H9 (cell line): ENCODE measurements at regions not wholly inside any gene's neighbourhood (a gene's known extent, or its start where the extent isn't known, plus 50 kb on each side); places are given as distances from the start of the nearest gene placed in this dataset.

Experiments used
- DNase-seq: peaks from one replicate; pipeline ENCODE4 v3.0.0-alpha.2; 2017
- H2AFZ ChIP-seq: one replicate; pipeline ENCODE4 v1.6.1; 2013; ENCODE audit warnings: mild to moderate bottlenecking, low read length, control low read depth, moderate library complexity
- H2AK5ac ChIP-seq: 2 replicates; pipeline ENCODE4 v1.6.1; 2013; ENCODE audit warnings: low read length, control low read depth, mixed read lengths; ENCODE audit not compliant: insufficient read length
- H2BK120ac ChIP-seq: one replicate; pipeline ENCODE4 v1.6.1; 2013; ENCODE audit warnings: low read depth, mild to moderate bottlenecking, low read length, control low read depth, inconsistent platforms; ENCODE audit not compliant: poor library complexity, severe bottlenecking
- H2BK12ac ChIP-seq: 2 replicates; pipeline ENCODE4 v1.6.1; 2013; ENCODE audit warnings: low read length, control low read depth, mixed read lengths, low read depth; ENCODE audit not compliant: insufficient read length
- H2BK15ac ChIP-seq: 2 replicates; pipeline ENCODE4 v1.6.1; 2013; ENCODE audit warnings: low read depth, low read length, control low read depth
- H2BK20ac ChIP-seq: one replicate; pipeline ENCODE4 v1.6.1; 2013; ENCODE audit warnings: low read depth, mild to moderate bottlenecking, low read length, control low read depth, inconsistent platforms; ENCODE audit not compliant: poor library complexity, severe bottlenecking
- H2BK5ac ChIP-seq: 2 replicates; pipeline ENCODE4 v1.6.1; 2013; ENCODE audit warnings: low read length, control low read depth, mixed read lengths; ENCODE audit not compliant: insufficient read length
- H3K14ac ChIP-seq: 2 replicates; pipeline ENCODE4 v1.6.1; 2013; ENCODE audit warnings: low read length, control low read depth; ENCODE audit not compliant: insufficient read depth
- H3K18ac ChIP-seq: 2 replicates; pipeline ENCODE4 v1.6.1; 2013; ENCODE audit warnings: low read depth, mild to moderate bottlenecking, mixed read lengths, low read length, control low read depth; ENCODE audit not compliant: insufficient read length
- H3K23ac ChIP-seq: 2 replicates; pipeline ENCODE4 v1.6.1; 2013; ENCODE audit warnings: low read length, control low read depth, mixed read lengths, low read depth; ENCODE audit not compliant: insufficient read length
- H3K23me2 ChIP-seq: 2 replicates; pipeline ENCODE4 v1.6.1; 2013; ENCODE audit warnings: low read depth, mild to moderate bottlenecking, mixed read lengths, low read length, control low read depth; ENCODE audit not compliant: insufficient read length, poor library complexity, severe bottlenecking
- H3K27ac ChIP-seq: 2 replicates; pipeline ENCODE4 v1.5.1; 2013; ENCODE audit warnings: low read length, control low read depth, mixed read lengths, low read depth; ENCODE audit not compliant: insufficient read length
- H3K27me3 ChIP-seq: 2 replicates; pipeline ENCODE4 v1.6.1; 2013; ENCODE audit warnings: low read length, control low read depth, inconsistent platforms; ENCODE audit not compliant: insufficient read depth
- H3K4ac ChIP-seq: 2 replicates; pipeline ENCODE4 v1.6.1; 2013; ENCODE audit warnings: low read depth, mild to moderate bottlenecking, control low read depth, inconsistent platforms, low read length, moderate library complexity
- H3K4me1 ChIP-seq: 2 replicates; pipeline ENCODE4 v1.6.1; 2013; ENCODE audit warnings: low read length, control low read depth, inconsistent platforms; ENCODE audit not compliant: insufficient read depth
- H3K4me2 ChIP-seq: 2 replicates; pipeline ENCODE4 v1.6.1; 2013; ENCODE audit warnings: low read length, control low read depth, mixed read lengths; ENCODE audit not compliant: insufficient read length, insufficient read depth
- H3K56ac ChIP-seq: 2 replicates; pipeline ENCODE4 v1.6.1; 2013; ENCODE audit warnings: low read depth, mild to moderate bottlenecking, mixed read lengths, low read length, control low read depth; ENCODE audit not compliant: insufficient read length
- H3K79me1 ChIP-seq: 2 replicates; pipeline ENCODE4 v1.6.1; 2013; ENCODE audit warnings: low read depth, mild to moderate bottlenecking, moderate library complexity, low read length, control low read depth, inconsistent platforms; ENCODE audit not compliant: insufficient read depth, poor library complexity, severe bottlenecking
- H3K79me2 ChIP-seq: 2 replicates; pipeline ENCODE4 v1.6.1; 2013; ENCODE audit warnings: low read length, control low read depth, inconsistent platforms; ENCODE audit not compliant: insufficient read depth
- H3K9ac ChIP-seq: 2 replicates; pipeline ENCODE4 v1.6.1; 2013; ENCODE audit warnings: low read length, control low read depth, mixed read lengths; ENCODE audit not compliant: insufficient read length; ENCODE audit errors: extremely low read depth
- H3K9me3 ChIP-seq: one replicate; pipeline ENCODE4 v1.6.1; 2013; ENCODE audit warnings: low read depth, low read length, inconsistent platforms; ENCODE audit not compliant: control insufficient read depth
- H3T11ph ChIP-seq: one replicate; pipeline ENCODE4 v1.6.1; 2013; ENCODE audit warnings: mild to moderate bottlenecking, low read length, control low read depth, inconsistent platforms
- H4K20me1 ChIP-seq: one replicate; pipeline ENCODE4 v1.6.1; 2013; ENCODE audit not compliant: control insufficient read depth, insufficient read length, insufficient read depth
- H4K5ac ChIP-seq: 2 replicates; pipeline ENCODE4 v1.6.1; 2013; ENCODE audit warnings: low read depth, mild to moderate bottlenecking, mixed read lengths, low read length, control low read depth; ENCODE audit not compliant: insufficient read length
- H4K8ac ChIP-seq: replicated peaks from 2 replicates; pipeline ENCODE4 v1.6.1; 2013; ENCODE audit warnings: low read length, control low read depth, mixed read lengths, low read depth; ENCODE audit not compliant: insufficient read length
- H4K91ac ChIP-seq: 2 replicates; pipeline ENCODE4 v1.6.1; 2013; ENCODE audit warnings: low read depth, mild to moderate bottlenecking, moderate library complexity, mixed read lengths, low read length, control low read depth; ENCODE audit not compliant: insufficient read length
- H3K27ac Mint-ChIP-seq, 3 experiments: 2 replicates in 2 of 3; 3 replicates in 1 of 3; pipeline ENCODE4 v1.8.0; 2020 to 2021; ENCODE audit warnings: mixed read lengths in 3 of 3, mild to moderate bottlenecking in 1 of 3, moderate library complexity in 1 of 3
- H3K27me3 Mint-ChIP-seq: 2 replicates; pipeline ENCODE4 v1.8.0; 2021; ENCODE audit warnings: low read depth, mild to moderate bottlenecking, moderate library complexity, mixed read lengths
- H3K36me3 Mint-ChIP-seq, 3 experiments: 2 replicates in 2 of 3; 3 replicates in 1 of 3; pipeline ENCODE4 v1.8.0; 2020 to 2021; ENCODE audit warnings: low read depth in 3 of 3, mixed read lengths in 3 of 3; ENCODE audit not compliant: insufficient read depth in 1 of 3
- H3K4me1 Mint-ChIP-seq, 2 experiments: 2 replicates each; pipeline ENCODE4 v1.8.0; 2020; ENCODE audit warnings: mixed read lengths in 2 of 2
- H3K4me3 Mint-ChIP-seq, 2 experiments: 2 replicates in 1 of 2; 3 replicates in 1 of 2; pipeline ENCODE4 v1.8.0; 2020 to 2021; ENCODE audit warnings: mild to moderate bottlenecking in 2 of 2, mixed read lengths in 2 of 2, moderate library complexity in 1 of 2
- H3K9me3 Mint-ChIP-seq, 2 experiments: 2 replicates in 1 of 2; 3 replicates in 1 of 2; pipeline ENCODE4 v1.8.0; 2020; ENCODE audit warnings: mild to moderate bottlenecking in 2 of 2, mixed read lengths in 2 of 2, moderate library complexity in 1 of 2
- WGBS: extraction: QIAGEN DNeasy Blood & Tissue Kit; methylation state at CpG from one replicate; pipeline ENCODE4 v1.1.7; 2013; ENCODE audit warnings: missing lambda C conversion rate, low lambda C conversion rate, mixed read lengths; ENCODE audit not compliant: insufficient read length; ENCODE audit errors: extremely low coverage; 5-methylcytosine and 5-hydroxymethylcytosine counted together
- TF ChIP-seq, protein P1 (sequence below): fragments of 200-600 bp; sonication (generic); conservative IDR thresholded peaks from 3 replicates; pipeline ENCODE4 v1.8.0; 2021; ENCODE audit warnings: antibody characterized with exemption, mild to moderate bottlenecking

DNA sequence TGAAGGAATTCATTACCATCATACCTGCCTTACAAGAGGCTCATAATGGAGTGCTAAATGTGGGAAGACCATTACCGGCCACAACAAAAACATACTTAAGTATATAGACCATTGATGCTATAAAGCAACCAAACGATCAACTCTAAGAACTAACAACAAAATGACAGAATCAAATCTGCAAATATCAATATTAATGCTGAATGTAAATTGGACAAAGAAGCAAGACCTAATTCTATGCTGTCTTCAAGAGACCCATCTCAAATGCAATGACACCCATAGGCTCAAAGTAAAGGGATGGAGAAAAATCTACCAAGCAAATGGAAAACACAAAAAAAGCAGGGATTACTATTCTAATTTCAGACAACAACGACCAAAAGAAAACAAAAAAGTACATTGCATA, 52.3 kb upstream of the GPC6 start:
- Histone ChIP-seq H3T11ph (no peak overlapping the region), H3K79me1 (no peaks in the 10 kb centered on the region), H3K79me2 (no peaks in the 10 kb centered on the region), H2BK20ac (no peak overlapping the region), H4K20me1 (no peaks in the 10 kb centered on the region), H2BK12ac (no peak overlapping the region), H3K9me3 (no peaks in the 10 kb centered on the region), H2BK5ac (no peak overlapping the region), H2BK120ac (no peak overlapping the region), H3K4me2 (no peak overlapping the region), H2AK5ac (no peak overlapping the region), H3K4me1 (no peaks in the 10 kb centered on the region), H4K8ac (no peak overlapping the region), H3K56ac (no peak overlapping the region), H3K9ac (no peak overlapping the region), H3K23me2 (no peaks in the 10 kb centered on the region), H3K27ac (no peak overlapping the region), H4K91ac (no peak overlapping the region), H3K14ac (no peak overlapping the region), H3K4ac (no peak overlapping the region), H2BK15ac (no peak overlapping the region), H3K18ac (no peak overlapping the region), H4K5ac (no peak overlapping the region), H3K27me3 (no peaks in the 10 kb centered on the region), H2AFZ (no peak overlapping the region), H3K23ac (no peak overlapping the region)
- Mint-ChIP-seq H3K36me3 (no peaks in the 10 kb centered on the region; a peak in 1 of 7 replicates), H3K4me1 (no peaks in the 10 kb centered on the region), H3K4me3 (no peak overlapping the region), H3K9me3 (no peaks in the 10 kb centered on the region), H3K27ac (no peak overlapping the region), H3K27me3 (no peaks in the 10 kb centered on the region)
- DNase-seq: no peak
- WGBS: no CpG with 5 or more reads among the region's 3 CpGs
- TF ChIP-seq, protein P1, sequence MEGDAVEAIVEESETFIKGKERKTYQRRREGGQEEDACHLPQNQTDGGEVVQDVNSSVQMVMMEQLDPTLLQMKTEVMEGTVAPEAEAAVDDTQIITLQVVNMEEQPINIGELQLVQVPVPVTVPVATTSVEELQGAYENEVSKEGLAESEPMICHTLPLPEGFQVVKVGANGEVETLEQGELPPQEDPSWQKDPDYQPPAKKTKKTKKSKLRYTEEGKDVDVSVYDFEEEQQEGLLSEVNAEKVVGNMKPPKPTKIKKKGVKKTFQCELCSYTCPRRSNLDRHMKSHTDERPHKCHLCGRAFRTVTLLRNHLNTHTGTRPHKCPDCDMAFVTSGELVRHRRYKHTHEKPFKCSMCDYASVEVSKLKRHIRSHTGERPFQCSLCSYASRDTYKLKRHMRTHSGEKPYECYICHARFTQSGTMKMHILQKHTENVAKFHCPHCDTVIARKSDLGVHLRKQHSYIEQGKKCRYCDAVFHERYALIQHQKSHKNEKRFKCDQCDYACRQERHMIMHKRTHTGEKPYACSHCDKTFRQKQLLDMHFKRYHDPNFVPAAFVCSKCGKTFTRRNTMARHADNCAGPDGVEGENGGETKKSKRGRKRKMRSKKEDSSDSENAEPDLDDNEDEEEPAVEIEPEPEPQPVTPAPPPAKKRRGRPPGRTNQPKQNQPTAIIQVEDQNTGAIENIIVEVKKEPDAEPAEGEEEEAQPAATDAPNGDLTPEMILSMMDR: no peak
